PFSK-1 (cell line): ENCODE measurements at regions not wholly inside any gene's neighbourhood (a gene's known extent, or its start where the extent isn't known, plus 50 kb on each side); places are given as distances from the start of the nearest gene placed in this dataset.

Experiments used
- POLR2AphosphoS5 ChIP-seq: IDR thresholded peaks from 2 replicates; pipeline ENCODE4 v1.6.1; 2012; ENCODE audit warnings: low read depth, mild to moderate bottlenecking, control low read depth, low read length, moderate library complexity
- TAF1 ChIP-seq: IDR thresholded peaks from 2 replicates; pipeline ENCODE4 v1.6.1; 2012; ENCODE audit warnings: low read length, control low read depth, borderline replicate concordance; ENCODE audit not compliant: insufficient read depth

DNA sequence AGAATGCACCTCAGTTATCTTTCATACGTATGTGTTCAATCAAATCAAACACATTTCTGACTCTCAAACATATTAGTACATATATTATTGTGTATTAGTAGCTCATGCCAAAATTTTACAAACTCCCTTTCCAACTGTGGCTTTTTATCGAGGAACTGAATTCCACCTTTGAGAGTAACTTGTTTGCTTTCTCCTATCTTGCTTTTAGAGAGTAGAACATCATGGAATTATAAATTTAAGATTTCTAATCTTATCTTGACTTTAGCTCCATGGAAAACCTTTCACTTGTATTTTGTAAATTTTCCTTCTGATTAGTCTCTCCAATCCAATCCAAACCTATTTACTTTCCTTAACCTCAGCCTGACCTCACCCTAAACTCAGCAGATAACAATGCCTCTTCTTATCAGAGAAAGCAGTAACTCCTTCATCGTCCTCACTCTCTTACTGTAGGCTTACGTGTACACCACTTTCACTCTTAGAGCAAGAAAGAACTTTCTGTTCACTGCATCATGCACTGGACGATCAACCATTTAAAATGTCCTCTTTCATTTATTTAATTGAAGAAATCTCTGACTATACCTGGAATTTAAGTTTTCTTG lies 164.5 kb downstream of the TMTC3 start:
- TF ChIP-seq TAF1: no peak
- TF ChIP-seq POLR2AphosphoS5: no peak
